ENCODE measurements at regions not wholly inside any gene's neighbourhood (a gene's known extent, or its start where the extent isn't known, plus 50 kb on each side); places are given as distances from the start of the nearest gene placed in this dataset.
"Not testable (repeated sequence)": the region's sequence is repeated elsewhere in the genome, so short reads cannot be mapped to it uniquely, and the experiment has no call there.

- no peak for DNase-seq
Measured at GRCh38 chr6:113755449-113756289, 101.5 kb upstream of the MARCKS start.

- no peak for DNase-seq
Measured at GRCh38 chr6:113756290-113756665, 100.9 kb upstream of the MARCKS start.

- DNase-seq: no peak
Measured at GRCh38 chr6:113758214-113758613, 98.9 kb upstream of the MARCKS start.

- DNase-seq: peak; percentile 75 to 87
Measured at GRCh38 chr6:113758826-113759574, 98.1 kb upstream of the MARCKS start.

GRCh38 chr6:113762641-113763040, 94.5 kb upstream of the MARCKS start:
- peak; percentile 91 to 98 for DNase-seq

- peak in 1 of 2 donors; percentile 32 for DNase-seq
Measured at GRCh38 chr6:113763311-113763766, 93.8 kb upstream of the MARCKS start.

GRCh38 chr6:113763876-113764275, 93.3 kb upstream of the MARCKS start:
- peak; percentile 93 to 97 for DNase-seq

- no peak for DNase-seq
Measured at GRCh38 chr6:113765909-113766308, 91.2 kb upstream of the MARCKS start.

GRCh38 chr6:113767985-113768384, 89.2 kb upstream of the MARCKS start:
- DNase-seq: no peak

GRCh38 chr6:113772961-113773360, 84.2 kb upstream of the MARCKS start:
- DNase-seq: no peak

GRCh38 chr6:113774127-113774825, 82.9 kb upstream of the MARCKS start:
- peak; percentile 66 to 74 for DNase-seq

GRCh38 chr6:113776998-113777397, 80.1 kb upstream of the MARCKS start:
- no peak for DNase-seq

- no peak for DNase-seq
Measured at GRCh38 chr6:113777601-113778000, 79.5 kb upstream of the MARCKS start.

- DNase-seq: no peak
Measured at GRCh38 chr6:113779656-113780055, 77.5 kb upstream of the MARCKS start.

GRCh38 chr6:113782636-113783035, 74.5 kb upstream of the MARCKS start:
- DNase-seq: peak in 1 of 2 donors; percentile 20

- no peak for DNase-seq
Measured at GRCh38 chr6:113786168-113786567, 71.0 kb upstream of the MARCKS start.

- no peak for DNase-seq
Measured at GRCh38 chr6:113788586-113788985, 68.6 kb upstream of the MARCKS start.

GRCh38 chr6:113791225-113791624, 65.9 kb upstream of the MARCKS start:
- DNase-seq: not testable (repeated sequence)

- DNase-seq: not testable (repeated sequence)
Measured at GRCh38 chr6:113795371-113795770, 61.8 kb upstream of the MARCKS start.

GRCh38 chr6:113796038-113796437, 61.1 kb upstream of the MARCKS start:
- DNase-seq: no peak

- no peak for DNase-seq
Measured at GRCh38 chr6:113802779-113803178, 54.4 kb upstream of the MARCKS start.

GRCh38 chr6:113805173-113805790, 51.9 kb upstream of the MARCKS start:
- peak; percentile 64 to 75 for DNase-seq

Data from inflammatory macrophage treated with lipopolysaccharide for 1 hour (primary cell).